ENCODE measurements at regions not wholly inside any gene's neighbourhood (a gene's known extent, or its start where the extent isn't known, plus 50 kb on each side); places are given as distances from the start of the nearest gene placed in this dataset.

GRCh38 chr5:138661291-138661960, 86.2 kb upstream of the HSPA9 start:
- H3K9me3 ChIP-seq: no peaks in the 10 kb centered on the region
- 81 to 86% (median 83%) methylated on average over 11 to 19 of the region's 19 CpGs for WGBS, 4 donors
- no peak overlapping the region for H3K27ac ChIP-seq
- H3K4me1 ChIP-seq: peaks cover 0 to 58% (median 10%) of the 10 kb centered on the region in 12 donors
- no peaks in the 10 kb centered on the region for H3K36me3 ChIP-seq
- H3K27me3 ChIP-seq: peaks cover 0 to 2% (median 0%) of the 10 kb centered on the region in 9 donors
- intact Hi-C loops (cut with DNase I): loop anchor here in 1 of 10 donors (5.0 kb wide), 1 partner anchor 91 kb away; the partner anchor contains the start of gene CTNNA1
- ATAC-seq (no peak), DNase-seq (peak in 1 of 5 donors; percentile 13)
- TF ChIP-seq POLR2A (IDR thresholded peaks at IDR 0.05) (no peak), CTCF (IDR thresholded peaks at IDR 0.05) (no peak)
- H3K4me3 ChIP-seq: no peak overlapping the region

- no peak overlapping the region for H3K4me3 ChIP-seq
- ATAC-seq (no peak), DNase-seq (no peak)
- TF ChIP-seq POLR2A (IDR thresholded peaks at IDR 0.05) (no peak), CTCF (IDR thresholded peaks at IDR 0.05) (no peak)
- no peaks in the 10 kb centered on the region for H3K36me3 ChIP-seq
- H3K27me3 ChIP-seq: peaks cover 0 to 2% (median 0%) of the 10 kb centered on the region in 9 donors
- H3K27ac ChIP-seq: no peak overlapping the region
- H3K4me1 ChIP-seq: peaks cover 0 to 45% (median 5%) of the 10 kb centered on the region in 12 donors
- no peaks in the 10 kb centered on the region for H3K9me3 ChIP-seq
- intact Hi-C loops (cut with DNase I): loop anchor here in 1 of 10 donors (5.0 kb wide), 1 partner anchor 92 kb away; the partner anchor contains the start of gene CTNNA1
- WGBS, 4 donors: 60 to 75% (median 65%) methylated on average over 4 of the region's 4 CpGs
Observed at GRCh38 chr5:138660051-138660572, 84.9 kb upstream of the HSPA9 start.

- H3K27me3 ChIP-seq: peaks cover 0 to 2% (median 0%) of the 10 kb centered on the region in 9 donors
- intact Hi-C loops (cut with DNase I): no loop called here
- 86 to 93% (median 90%) methylated on average over 3 of the region's 3 CpGs for WGBS, 4 donors
- peaks cover 0 to 41% (median 4%) of the 10 kb centered on the region in 12 donors for H3K4me1 ChIP-seq
- ATAC-seq: no peak
- H3K4me3 ChIP-seq: no peak overlapping the region
- no peaks in the 10 kb centered on the region for H3K9me3 ChIP-seq
- DNase-seq: no peak
- no peak overlapping the region for H3K27ac ChIP-seq
- H3K36me3 ChIP-seq: no peaks in the 10 kb centered on the region
- TF ChIP-seq CTCF (IDR thresholded peaks at IDR 0.05) (no peak), POLR2A (IDR thresholded peaks at IDR 0.05) (no peak)
Observed at GRCh38 chr5:138659561-138659960, 84.4 kb upstream of the HSPA9 start.

GRCh38 chr5:138659121-138659520, 83.9 kb upstream of the HSPA9 start:
- TF ChIP-seq CTCF (IDR thresholded peaks at IDR 0.05) (no peak), POLR2A (IDR thresholded peaks at IDR 0.05) (no peak)
- ATAC-seq (no peak), DNase-seq (no peak)
- no peaks in the 10 kb centered on the region for H3K36me3 ChIP-seq
- H3K4me3 ChIP-seq: no peak overlapping the region
- H3K27me3 ChIP-seq: peaks cover 0 to 2% (median 0%) of the 10 kb centered on the region in 9 donors
- 84 to 96% (median 93%) methylated on average over 3 of the region's 3 CpGs for WGBS, 4 donors
- peaks cover 0 to 38% (median 4%) of the 10 kb centered on the region in 12 donors for H3K4me1 ChIP-seq
- no peak overlapping the region for H3K27ac ChIP-seq
- intact Hi-C loops (cut with DNase I): no loop called here
- H3K9me3 ChIP-seq: no peaks in the 10 kb centered on the region
